Gastroesophageal sphincter (tissue), 4 donors: ENCODE measurements at regions not wholly inside any gene's neighbourhood (a gene's known extent, or its start where the extent isn't known, plus 50 kb on each side); places are given as distances from the start of the nearest gene placed in this dataset.

ENCODE experiments used
- ATAC-seq: fragments of 150-250 bp; one replicate; pipeline ENCODE4 v1.9.1; 2016; ENCODE audit warnings: mild to moderate bottlenecking, moderate library complexity
- H3K27ac ChIP-seq, 4 donors: fragments of 200-600 bp; sonication (generic) in 3 of 4; 1 replicate in 3 of 4; 2 replicates in 1 of 4; pipeline ENCODE4 v1.5.1; 2016 to 2019
- H3K27me3 ChIP-seq: fragments of 200-600 bp; sonication (generic); one replicate; pipeline ENCODE4 v1.5.1; 2019
- H3K36me3 ChIP-seq, 2 donors: fragments of 200-600 bp; sonication (generic); one replicate each; pipeline ENCODE4 v1.5.1; 2019; ENCODE audit warnings: control low read depth in 1 of 2
- H3K4me1 ChIP-seq, 3 donors: fragments of 200-600 bp; sonication (generic); 1 replicate in 2 of 3; 2 replicates in 1 of 3; pipeline ENCODE4 v1.5.1; 2016 to 2019; ENCODE audit warnings: control low read depth in 2 of 3
- H3K4me3 ChIP-seq, 2 donors: fragments of 200-600 bp; sonication (generic); one replicate each; pipeline ENCODE4 v1.5.1; 2019; ENCODE audit warnings: mild to moderate bottlenecking in 1 of 2, moderate library complexity in 1 of 2
- H3K9me3 ChIP-seq, 3 donors: fragments of 200-600 bp; sonication (generic); one replicate each; pipeline ENCODE4 v1.5.1; 2017 to 2019; ENCODE audit warnings: control low read depth in 2 of 3
- EP300 ChIP-seq: sonication (generic); formaldehyde crosslinking; IDR thresholded peaks from one replicate; pipeline ENCODE4 v1.6.1; 2017; ENCODE audit warnings: antibody characterized with exemption, mild to moderate bottlenecking
- POLR2A ChIP-seq, 2 donors: fragments of 450-650 bp; IDR thresholded peaks; one replicate each; pipeline ENCODE4 v1.6.1; 2017; ENCODE audit warnings: antibody characterized with exemption in 2 of 2, mild to moderate bottlenecking in 2 of 2, moderate library complexity in 1 of 2
- POLR2AphosphoS5 ChIP-seq: sonication (generic); formaldehyde crosslinking; IDR thresholded peaks from one replicate; pipeline ENCODE4 v1.6.1; 2017; ENCODE audit warnings: antibody characterized with exemption
- WGBS, 2 donors: methylation state at CpG; one replicate each; pipeline ENCODE4 v1.1.5; 2018; ENCODE audit warnings: low coverage in 1 of 2; 5-methylcytosine and 5-hydroxymethylcytosine counted together
- TF ChIP-seq, protein P1 (sequence below), 4 experiments: fragments of 200-600 bp in 2 of 4; fragments of 450-650 bp in 2 of 4; sonication (generic) in 1 of 4; IDR thresholded peaks; one replicate each; pipeline ENCODE4 v1.5.1; 2017 to 2019; ENCODE audit warnings: antibody characterized with exemption in 4 of 4, mild to moderate bottlenecking in 2 of 4, moderate library complexity in 2 of 4

DNA sequence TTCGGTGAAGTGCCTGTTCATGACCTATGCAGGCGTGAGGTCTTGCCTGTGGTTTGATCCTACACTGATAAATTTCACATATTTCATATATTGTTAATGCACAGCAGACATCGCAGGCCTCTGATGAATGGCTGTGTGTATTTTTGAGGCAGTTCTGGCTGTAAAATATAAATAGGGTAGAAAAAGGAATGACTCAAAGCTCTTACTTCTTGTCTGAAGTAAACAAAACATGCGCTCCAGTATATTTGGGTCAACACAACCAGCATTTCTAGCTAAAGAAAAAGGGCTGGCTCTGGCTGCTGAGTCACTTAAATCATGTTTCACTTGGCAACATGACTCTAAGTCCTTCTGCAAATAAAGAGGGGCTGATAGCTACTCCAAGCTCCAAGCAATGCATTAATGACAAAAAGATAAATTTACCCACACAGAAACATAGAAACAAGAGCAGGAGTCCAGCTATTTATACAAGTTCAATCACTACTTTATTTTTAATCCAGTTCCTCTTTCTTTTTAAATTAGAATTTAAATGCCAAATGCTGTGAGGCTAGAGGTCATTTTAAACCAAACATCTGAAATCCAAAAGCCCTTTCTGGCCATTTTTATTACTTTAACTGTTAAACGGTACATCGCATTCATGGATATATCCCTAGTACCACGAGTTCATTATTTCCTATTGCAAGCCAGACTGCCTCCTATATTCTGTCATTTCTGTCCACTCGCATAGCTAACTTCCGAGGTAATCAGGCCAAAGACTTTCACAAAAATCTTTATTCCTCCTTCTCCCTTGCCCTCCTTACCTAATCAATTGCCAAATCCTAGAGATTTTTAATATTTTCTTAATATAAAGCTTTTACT is 54.3 kb upstream of the TMCC3 start:
- no peaks in the 10 kb centered on the region for H3K36me3 ChIP-seq
- H3K4me1 ChIP-seq, result peaks cover 10 to 65% (median 14%) of the 10 kb centered on the region in 3 donors
- H3K27me3 ChIP-seq, result no peaks in the 10 kb centered on the region
- no peak for TF ChIP-seq EP300
- peak; percentile 55 for TF ChIP-seq POLR2AphosphoS5
- peak overlapping the region in 2 of 4 donors; percentile 43 to 66 for H3K27ac ChIP-seq
- no peak overlapping the region for H3K4me3 ChIP-seq
- 6 to 22% methylated on average over 8 to 9 of the region's 9 CpGs for WGBS, 2 donors
- ATAC-seq, result no peak
- H3K9me3 ChIP-seq, result no peaks in the 10 kb centered on the region

DNA sequence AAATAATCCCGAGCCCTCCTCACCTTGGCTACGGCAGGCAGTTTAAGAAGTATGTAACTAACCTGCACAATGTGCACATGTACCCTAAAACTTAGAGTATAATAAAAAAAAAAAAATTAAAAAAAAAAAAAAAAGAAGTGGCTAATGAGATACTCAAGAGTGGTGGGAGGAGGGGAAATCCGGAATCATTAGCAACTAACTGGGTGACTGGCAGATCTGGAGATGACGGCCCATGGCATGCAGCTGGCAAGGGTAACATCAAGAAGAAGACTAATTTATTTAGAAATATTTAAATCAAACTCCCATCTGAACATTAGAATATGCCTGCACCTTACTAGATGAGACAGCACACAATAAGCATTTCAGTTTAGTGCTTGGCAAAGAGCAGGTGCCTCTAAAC is 52.3 kb upstream of the TMCC3 start:
- whole genome bisulfite sequencing, 2 donors, result 82 to 93% methylated on average over 2 to 3 of the region's 4 CpGs

DNA sequence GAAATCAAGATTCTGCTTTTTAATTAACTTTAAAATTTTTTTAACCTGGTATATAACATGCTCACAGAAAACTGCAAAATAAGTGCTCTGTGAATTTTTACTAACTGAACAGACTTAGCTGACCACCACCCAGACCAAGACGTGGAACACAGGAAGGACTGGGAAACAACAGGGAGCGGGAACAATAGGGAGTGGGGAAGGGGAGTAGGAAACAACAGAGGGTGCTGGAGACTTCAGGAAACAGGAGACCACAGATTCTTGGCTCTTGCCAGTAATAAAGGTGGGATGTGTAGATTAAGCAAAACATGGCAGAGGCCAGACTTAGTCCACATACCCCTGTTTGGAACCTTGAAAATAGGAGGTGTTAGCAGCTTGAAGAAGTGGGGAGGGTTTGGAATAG is 51.4 kb upstream of the TMCC3 start:
- Histone ChIP-seq H3K27ac (no peak overlapping the region), H3K9me3 (no peaks in the 10 kb centered on the region), H3K36me3 (no peaks in the 10 kb centered on the region), H3K4me3 (no peak overlapping the region), H3K27me3 (no peaks in the 10 kb centered on the region), H3K4me1 (peaks cover 5 to 61% (median 6%) of the 10 kb centered on the region in 3 donors)
- TF ChIP-seq POLR2AphosphoS5 (no peak), EP300 (no peak), POLR2A (IDR thresholded peaks at IDR 0.05) (no peak)
- TF ChIP-seq, protein P1, sequence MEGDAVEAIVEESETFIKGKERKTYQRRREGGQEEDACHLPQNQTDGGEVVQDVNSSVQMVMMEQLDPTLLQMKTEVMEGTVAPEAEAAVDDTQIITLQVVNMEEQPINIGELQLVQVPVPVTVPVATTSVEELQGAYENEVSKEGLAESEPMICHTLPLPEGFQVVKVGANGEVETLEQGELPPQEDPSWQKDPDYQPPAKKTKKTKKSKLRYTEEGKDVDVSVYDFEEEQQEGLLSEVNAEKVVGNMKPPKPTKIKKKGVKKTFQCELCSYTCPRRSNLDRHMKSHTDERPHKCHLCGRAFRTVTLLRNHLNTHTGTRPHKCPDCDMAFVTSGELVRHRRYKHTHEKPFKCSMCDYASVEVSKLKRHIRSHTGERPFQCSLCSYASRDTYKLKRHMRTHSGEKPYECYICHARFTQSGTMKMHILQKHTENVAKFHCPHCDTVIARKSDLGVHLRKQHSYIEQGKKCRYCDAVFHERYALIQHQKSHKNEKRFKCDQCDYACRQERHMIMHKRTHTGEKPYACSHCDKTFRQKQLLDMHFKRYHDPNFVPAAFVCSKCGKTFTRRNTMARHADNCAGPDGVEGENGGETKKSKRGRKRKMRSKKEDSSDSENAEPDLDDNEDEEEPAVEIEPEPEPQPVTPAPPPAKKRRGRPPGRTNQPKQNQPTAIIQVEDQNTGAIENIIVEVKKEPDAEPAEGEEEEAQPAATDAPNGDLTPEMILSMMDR (IDR thresholded peaks at IDR 0.05), result no peak
- ATAC-seq, result no peak
- 70 to 85% methylated on average over 2 of the region's 2 CpGs for WGBS, 2 donors

More for the DNA sequence above, 52.3 kb upstream of the TMCC3 start:
- no peaks in the 10 kb centered on the region for H3K9me3 ChIP-seq
- ATAC-seq, result no peak
- H3K4me3 ChIP-seq, result no peak overlapping the region
- H3K36me3 ChIP-seq, result no peaks in the 10 kb centered on the region
- H3K27me3 ChIP-seq, result no peaks in the 10 kb centered on the region
- TF ChIP-seq POLR2A (IDR thresholded peaks at IDR 0.05), result no peak
- no peak for TF ChIP-seq POLR2AphosphoS5
- TF ChIP-seq EP300, result no peak
- TF ChIP-seq, protein P1 (IDR thresholded peaks at IDR 0.05), result no peak
- peaks cover 5 to 70% (median 9%) of the 10 kb centered on the region in 3 donors for H3K4me1 ChIP-seq
- H3K27ac ChIP-seq, result no peak overlapping the region

DNA sequence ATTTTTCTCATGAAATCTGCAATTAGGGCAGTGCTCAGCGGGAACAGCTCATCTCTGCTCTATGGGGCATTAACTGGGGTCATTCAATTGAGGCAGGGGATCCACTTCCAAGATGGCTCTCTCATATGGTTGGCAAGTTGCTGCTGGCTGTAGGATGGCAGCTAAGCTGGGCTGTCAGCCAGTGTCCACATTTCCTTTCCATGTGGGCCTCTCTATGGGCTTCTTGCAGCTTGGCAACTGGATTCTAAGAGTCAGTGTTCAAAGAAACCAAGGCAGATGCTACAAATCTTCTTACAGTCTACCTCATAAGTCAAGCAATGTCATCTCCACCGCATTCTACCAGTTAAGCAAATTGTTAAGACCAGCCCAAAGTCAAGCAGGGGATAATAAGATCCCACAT is 50.3 kb upstream of the TMCC3 start:
- H3K4me3 ChIP-seq, result no peak overlapping the region
- ATAC-seq, result no peak
- H3K27ac ChIP-seq, result no peak overlapping the region
- H3K4me1 ChIP-seq, result peaks cover 5 to 51% (median 6%) of the 10 kb centered on the region in 3 donors
- H3K36me3 ChIP-seq, result no peaks in the 10 kb centered on the region
- H3K27me3 ChIP-seq, result no peaks in the 10 kb centered on the region
- 90% methylated on average over 2 of the region's 2 CpGs; no CpG with 5 or more reads in 1 of the 2 donors for WGBS, 2 donors
- TF ChIP-seq EP300 (no peak), POLR2AphosphoS5 (no peak), POLR2A (IDR thresholded peaks at IDR 0.05) (no peak)
- TF ChIP-seq, protein P1 (IDR thresholded peaks at IDR 0.05), result no peak
- no peaks in the 10 kb centered on the region for H3K9me3 ChIP-seq
